Epithelial cell of esophagus (primary cell): ENCODE measurements at regions not wholly inside any gene's neighbourhood (a gene's known extent, or its start where the extent isn't known, plus 50 kb on each side); places are given as distances from the start of the nearest gene placed in this dataset.

ENCODE experiments used
- DNase-seq: peaks from one replicate; pipeline ENCODE4 v3.0.0; 2010; ENCODE audit warnings: low read depth
- H3K4me3 ChIP-seq: 2 replicates; pipeline ENCODE4 v1.5.1; 2011; ENCODE audit warnings: mild to moderate bottlenecking, low read length, control low read depth
- TF ChIP-seq, protein P1 (sequence below): IDR thresholded peaks from 2 replicates; pipeline ENCODE4 v1.5.1; 2011; ENCODE audit warnings: low read depth, mild to moderate bottlenecking, low read length, control low read depth, inconsistent platforms; ENCODE audit not compliant: insufficient read depth; ENCODE audit errors: missing control alignments

DNA sequence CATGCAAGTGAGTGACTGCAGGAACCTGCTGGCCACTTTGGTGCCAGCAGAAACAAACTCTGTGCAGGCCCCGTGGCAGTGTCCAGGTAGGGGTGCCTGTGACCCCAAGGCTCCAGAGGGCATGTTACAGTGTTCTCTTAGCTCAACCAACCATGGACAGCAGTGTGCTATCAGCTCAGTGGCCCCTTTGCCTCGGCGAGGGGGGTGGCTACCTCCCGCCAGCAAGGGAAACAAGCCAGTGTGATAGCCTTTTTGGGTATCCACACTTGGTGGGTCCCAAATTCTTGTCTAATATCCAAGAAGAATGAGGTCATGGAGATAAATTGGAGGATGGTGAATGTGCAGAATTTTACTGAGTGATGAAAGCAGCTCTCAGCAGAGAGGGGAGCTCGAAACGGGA, 298.6 kb upstream of the SLC30A5 start:
- H3K4me3 ChIP-seq = no peak overlapping the region
- TF ChIP-seq, protein P1, sequence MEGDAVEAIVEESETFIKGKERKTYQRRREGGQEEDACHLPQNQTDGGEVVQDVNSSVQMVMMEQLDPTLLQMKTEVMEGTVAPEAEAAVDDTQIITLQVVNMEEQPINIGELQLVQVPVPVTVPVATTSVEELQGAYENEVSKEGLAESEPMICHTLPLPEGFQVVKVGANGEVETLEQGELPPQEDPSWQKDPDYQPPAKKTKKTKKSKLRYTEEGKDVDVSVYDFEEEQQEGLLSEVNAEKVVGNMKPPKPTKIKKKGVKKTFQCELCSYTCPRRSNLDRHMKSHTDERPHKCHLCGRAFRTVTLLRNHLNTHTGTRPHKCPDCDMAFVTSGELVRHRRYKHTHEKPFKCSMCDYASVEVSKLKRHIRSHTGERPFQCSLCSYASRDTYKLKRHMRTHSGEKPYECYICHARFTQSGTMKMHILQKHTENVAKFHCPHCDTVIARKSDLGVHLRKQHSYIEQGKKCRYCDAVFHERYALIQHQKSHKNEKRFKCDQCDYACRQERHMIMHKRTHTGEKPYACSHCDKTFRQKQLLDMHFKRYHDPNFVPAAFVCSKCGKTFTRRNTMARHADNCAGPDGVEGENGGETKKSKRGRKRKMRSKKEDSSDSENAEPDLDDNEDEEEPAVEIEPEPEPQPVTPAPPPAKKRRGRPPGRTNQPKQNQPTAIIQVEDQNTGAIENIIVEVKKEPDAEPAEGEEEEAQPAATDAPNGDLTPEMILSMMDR = no peak
- DNase-seq = no peak

DNA sequence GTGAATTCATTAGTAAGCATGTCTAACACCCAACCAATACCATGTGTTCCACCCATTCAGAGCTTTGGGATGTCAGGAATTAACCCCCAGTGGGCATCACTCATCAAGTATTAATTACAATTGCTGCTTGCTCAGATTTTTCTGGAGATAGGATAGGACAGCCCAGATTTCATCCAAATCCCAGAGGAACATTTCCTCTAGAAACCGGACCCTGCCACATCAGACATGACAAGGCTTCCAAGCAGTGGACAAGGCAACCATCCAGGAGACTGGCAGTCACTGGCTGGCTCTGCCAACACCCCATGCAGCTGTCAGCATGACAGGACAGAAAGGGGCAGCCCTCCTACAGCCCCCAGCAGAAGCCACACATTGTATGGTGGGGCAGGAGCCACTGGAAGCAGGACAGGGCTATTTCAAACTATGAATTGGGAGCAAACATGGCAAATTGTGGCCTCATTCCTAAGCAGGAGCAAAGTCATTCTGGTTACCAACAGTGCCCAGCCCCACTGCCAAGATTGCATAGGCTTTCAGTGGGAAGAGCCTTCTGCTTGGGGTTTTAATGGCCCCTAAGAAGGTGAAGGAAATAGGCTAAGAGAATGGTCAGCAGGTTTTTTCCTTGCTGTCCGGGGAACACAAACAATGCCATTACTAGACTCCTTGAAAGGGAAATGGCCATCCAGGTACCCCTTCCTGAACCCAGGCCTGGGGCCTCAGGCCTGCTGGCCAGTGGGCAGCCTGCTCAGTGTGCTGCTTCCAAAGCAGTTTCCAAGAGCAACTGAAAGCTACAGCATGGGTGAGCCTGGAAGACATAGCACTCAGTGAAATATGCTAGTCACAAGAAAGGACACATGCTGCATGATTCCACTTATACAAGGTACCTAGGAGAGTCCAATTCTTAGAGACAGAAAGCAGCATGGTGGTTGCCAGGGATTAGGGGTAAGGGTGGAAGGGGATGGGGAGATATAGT, 294.7 kb upstream of the SLC30A5 start:
- TF ChIP-seq, protein P1 = no peak
- DNase-seq = no peak
- H3K4me3 ChIP-seq = no peak overlapping the region

DNA sequence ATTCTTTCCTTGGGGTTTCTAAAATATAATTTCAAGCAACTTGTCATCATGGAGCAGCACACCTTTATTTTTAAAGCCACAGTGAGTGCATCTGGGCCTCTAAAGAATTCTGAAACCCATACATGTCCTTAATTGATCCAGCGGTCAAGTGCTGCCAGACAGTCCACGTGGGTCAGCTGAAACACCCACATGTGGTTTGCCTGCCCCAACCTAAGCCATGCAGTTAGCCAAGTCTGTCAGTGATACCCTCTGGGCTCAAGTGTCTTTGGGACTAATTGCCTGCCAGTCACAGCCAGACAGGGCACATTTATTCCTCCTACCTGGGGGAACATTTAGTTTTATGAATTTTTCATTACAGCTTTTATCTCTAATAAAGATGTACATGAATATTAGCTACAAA, 291.4 kb upstream of the SLC30A5 start:
- TF ChIP-seq, protein P1 = no peak
- no peak for DNase-seq

DNA sequence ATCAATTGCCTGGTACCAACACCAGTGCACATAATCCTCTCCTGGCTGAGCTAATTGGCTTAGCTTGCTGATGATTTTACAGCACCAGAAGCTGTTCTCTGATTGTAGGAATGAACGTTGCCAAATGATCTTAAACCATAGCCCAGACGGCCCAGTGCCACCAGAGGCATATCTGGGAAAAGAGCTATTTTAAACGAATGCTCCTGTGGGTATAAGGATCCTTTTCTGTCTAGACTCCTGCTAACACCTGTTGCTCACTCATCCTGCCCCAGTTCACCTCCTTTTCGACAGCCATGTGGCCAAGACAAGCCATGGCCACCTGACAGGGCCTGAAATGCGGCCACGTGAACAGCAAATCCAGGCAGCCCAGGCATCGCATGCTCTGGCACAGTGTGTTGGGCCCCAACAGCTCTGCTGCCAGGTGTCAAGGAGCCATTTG, 289.9 kb upstream of the SLC30A5 start:
- H3K4me3 ChIP-seq = no peak overlapping the region
- TF ChIP-seq, protein P1 = no peak
- no peak for DNase-seq

More for the DNA sequence above, 291.4 kb upstream of the SLC30A5 start:
- no peak overlapping the region for H3K4me3 ChIP-seq

DNA sequence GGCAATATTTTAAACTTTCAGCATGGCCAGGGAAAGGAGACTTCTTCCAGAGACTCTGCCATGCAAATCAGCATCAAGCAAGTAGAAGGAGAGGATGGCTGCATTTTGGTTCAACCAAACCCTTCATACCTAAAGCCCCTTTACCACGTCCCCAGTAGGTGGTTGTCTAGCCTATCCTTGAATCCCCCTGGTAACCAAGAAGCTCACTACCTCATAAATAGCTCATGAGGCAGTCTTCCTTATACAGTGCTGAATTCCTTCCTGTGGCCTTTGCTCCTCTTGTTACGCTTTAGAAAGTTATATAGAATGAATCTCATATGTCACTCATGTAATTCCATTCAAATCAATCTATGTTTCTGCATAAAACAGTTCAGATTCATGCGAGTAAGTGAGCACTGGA, 289.5 kb upstream of the SLC30A5 start:
- no peak overlapping the region for H3K4me3 ChIP-seq
- no peak for DNase-seq
- TF ChIP-seq, protein P1 = no peak

DNA sequence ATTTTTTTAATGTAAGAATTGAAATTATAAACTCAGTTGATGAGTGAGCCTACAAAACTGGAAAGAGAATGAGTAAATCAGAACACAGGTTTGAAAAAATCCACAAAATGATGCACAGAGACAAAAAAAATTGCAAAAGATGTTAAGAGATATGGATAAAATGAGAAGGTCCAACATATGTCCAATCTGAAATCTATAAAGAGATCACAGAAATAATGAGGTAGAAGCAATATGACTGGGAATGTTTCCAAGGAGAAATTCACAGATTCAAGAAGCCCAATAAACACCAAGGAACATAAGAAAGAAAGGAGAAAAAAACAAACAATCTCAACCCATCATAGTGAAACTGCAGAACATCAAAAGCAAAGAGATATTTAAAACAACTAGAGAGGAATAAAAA, 288.4 kb upstream of the SLC30A5 start:
- H3K4me3 ChIP-seq = no peak overlapping the region
- DNase-seq = no peak
- TF ChIP-seq, protein P1 = no peak
